ENCODE measurements at regions not wholly inside any gene's neighbourhood (a gene's known extent, or its start where the extent isn't known, plus 50 kb on each side); places are given as distances from the start of the nearest gene placed in this dataset.

- no peak for DNase-seq
These were observed 55.5 kb downstream of the MID1IP1 start for GRCh38 chrX:38856670-38857265.

DNA sequence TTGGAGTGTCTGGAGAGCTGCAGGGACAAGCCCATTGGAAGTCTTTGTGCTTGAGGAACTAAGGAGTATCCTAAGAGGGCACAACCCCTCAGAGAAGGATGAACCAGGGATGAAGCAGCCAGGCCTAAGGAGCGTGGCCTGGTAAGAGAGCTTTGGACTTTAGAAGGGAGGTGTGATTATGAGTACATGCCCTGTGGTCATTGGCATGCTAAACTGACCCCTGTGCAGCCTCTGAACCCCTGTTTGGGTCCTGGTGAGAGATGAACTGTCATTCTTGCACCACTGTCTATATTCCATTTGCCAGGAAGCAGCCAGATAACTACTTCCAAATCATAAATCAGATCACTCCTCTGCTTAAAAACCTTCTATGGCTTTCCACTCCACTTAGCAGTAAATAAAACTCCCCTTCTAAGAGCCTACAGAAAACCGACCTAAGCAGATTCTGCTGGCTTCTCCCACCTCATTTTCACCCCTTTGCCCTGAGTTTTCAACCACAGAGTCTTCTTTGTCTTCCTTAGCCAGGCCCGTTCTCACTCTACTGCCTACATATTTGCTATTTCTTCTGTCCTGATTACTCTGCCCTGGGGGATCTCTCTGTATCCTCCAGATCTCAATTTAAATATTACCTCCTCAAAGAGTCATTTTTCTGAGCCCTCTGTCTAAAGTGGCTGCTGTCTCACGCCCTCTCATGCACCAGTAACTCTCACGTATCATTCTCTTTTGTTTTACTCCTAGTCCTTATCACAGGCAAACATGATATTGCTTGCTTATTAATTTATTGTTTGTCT is 56.7 kb downstream of the MID1IP1 start:
- no peak for DNase-seq

GRCh38 chrX:38859602-38860001 is 58.3 kb downstream of the MID1IP1 start:
- no peak for DNase-seq

GRCh38 chrX:38860106-38861013 is 59.1 kb downstream of the MID1IP1 start:
- DNase-seq: peak; percentile 9

GRCh38 chrX:38861489-38861888 is 60.2 kb downstream of the MID1IP1 start:
- no peak for DNase-seq

GRCh38 chrX:38862100-38862499 is 60.8 kb downstream of the MID1IP1 start:
- DNase-seq: no peak

DNA sequence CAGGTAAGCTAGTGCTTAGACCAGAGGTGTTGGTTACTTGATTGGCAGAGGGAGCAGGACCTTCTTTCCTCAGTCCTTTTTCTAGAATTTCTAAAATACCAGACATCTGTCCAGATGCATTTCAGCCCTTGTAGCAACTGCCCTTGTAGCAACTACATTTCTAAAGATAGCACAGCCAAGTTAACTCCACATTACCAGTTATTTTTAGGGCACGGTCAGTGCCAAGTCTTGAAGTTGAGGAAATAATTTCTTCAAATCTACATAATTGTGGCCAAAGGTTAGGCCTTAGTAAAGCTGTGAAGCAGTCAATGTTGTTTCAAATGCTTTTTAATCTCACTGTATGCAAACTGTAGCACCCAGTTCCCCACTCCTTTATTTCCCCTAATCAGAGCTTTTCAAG is 62.9 kb downstream of the MID1IP1 start:
- DNase-seq: no peak

- no peak for DNase-seq
These were observed 67.1 kb downstream of the MID1IP1 start for GRCh38 chrX:38868321-38868720.

DNA sequence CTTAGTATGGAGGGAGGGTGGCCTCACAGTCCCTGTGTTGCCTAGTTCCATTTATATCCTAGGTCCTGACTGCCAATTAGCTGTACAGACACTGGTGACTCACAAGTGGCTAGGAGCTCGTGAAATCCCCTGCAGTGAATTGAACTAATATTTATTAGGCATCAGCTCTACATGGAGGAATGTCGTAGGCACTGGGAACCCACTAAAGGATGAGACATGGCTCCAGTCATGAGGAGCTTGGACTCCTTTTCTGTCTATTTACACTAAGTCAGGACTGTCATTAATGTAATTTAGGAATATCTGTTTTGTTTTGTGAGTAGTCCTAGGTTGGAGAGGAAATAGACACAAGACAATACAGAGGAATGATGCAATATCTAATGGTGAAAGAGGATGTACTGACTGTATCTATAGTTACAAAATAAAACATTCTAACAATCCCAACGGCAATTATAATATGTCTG is 67.7 kb downstream of the MID1IP1 start:
- no peak for DNase-seq

- DNase-seq: no peak
These were observed 69.2 kb downstream of the MID1IP1 start for GRCh38 chrX:38870361-38870895.

GRCh38 chrX:38871129-38872029 is 70.1 kb downstream of the MID1IP1 start:
- DNase-seq: no peak

GRCh38 chrX:38877366-38877765 is 76.1 kb downstream of the MID1IP1 start:
- no peak for DNase-seq

GRCh38 chrX:38878641-38879340 is 77.5 kb downstream of the MID1IP1 start:
- DNase-seq: no peak

DNA sequence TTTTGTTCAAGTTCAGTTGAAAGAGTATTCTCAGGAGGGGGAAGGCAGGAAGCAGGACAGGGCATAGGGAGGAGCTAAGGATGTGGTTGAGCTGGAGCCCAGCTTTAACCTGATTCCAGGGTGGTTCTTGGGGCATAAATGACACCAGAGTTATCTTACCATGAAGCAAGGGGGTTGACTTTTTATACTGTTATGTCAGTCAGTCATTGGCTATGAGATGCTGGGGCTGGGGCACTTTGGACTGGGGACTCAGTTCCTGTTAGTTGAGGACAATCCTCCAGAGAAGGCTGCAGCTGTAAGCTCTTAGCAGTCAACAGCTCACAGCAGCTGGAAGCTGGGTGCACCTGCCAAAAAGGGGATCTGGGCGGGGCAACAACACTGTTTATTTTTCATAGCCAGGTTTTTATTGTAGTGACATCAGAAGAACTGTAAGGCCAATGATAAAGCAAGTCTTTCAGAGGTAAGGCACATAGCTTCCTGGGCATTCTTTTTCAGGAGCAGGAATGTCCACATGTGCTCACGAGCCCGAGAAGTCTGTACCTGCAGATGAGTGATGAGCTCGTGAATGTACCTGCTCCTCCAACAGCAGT is 78.5 kb downstream of the MID1IP1 start:
- DNase-seq: no peak

DNA sequence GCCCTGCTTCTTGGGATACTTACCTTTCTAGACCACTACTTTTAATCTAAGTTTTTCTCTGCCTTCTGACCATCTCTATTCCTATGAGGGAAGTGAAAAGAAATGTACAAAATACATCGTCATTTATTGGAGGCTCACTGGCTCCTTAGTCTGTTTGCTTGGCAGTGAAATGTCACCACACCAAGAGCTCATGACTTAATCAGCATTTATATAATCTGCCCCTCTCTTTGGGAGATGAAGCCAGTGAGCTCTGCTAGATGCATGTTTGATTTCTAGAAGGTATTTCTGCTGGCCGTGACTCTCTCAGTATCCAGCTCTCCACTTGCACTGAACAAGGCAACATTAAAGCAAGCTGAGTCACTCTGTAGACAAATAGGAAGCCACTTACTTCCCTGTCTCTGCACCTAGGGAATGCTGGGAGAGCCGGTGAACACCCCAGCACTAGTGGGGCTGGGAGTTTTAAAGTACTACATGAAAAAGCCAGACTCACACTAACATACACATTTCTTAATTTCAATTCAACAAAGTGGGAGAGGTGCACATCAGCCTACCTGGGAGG is 79.1 kb downstream of the MID1IP1 start:
- no peak for DNase-seq

GRCh38 chrX:38881066-38881465 is 79.8 kb downstream of the MID1IP1 start:
- no peak for DNase-seq

DNA sequence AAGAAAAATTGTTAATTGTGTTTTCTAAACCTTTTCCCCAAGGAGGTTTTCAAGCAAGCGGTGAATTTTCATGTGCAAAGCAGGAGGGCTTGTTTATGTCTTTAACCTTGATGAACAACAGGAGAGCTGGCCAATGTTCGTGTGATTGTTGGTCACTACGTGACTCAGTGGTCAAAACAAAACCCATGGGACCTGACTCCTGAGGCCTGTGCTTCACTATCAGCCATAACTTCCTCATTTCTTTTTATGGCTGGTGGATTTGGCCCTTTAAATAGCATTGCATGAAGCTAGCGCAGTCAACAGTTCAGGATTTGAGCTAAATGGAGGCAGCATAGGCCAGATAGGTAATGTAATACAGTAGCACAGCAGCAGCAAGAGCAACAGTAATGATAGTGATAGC is 80.5 kb downstream of the MID1IP1 start:
- no peak for DNase-seq

GRCh38 chrX:38882894-38883626 is 81.8 kb downstream of the MID1IP1 start:
- DNase-seq: no peak

DNA sequence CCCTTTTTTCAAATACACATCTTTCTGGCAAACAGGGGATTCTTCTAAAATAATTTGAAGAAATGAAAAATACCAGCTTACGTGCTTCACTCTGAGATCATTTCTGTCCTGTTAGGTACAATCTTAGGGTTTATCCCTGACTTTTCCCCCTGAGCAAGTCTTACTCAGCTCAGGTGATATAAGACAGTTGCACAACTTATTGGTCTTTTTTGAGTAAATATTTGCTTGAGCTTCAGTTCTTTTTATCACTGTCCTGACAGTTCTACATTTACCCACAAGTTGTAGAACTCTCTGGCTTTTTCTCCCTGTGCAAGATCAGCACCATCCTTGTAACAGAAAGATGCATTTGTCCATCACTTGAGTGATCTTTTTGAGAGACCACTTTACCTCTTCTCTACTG is 84.9 kb downstream of the MID1IP1 start:
- no peak for DNase-seq

GRCh38 chrX:38887222-38887621 is 86.0 kb downstream of the MID1IP1 start:
- DNase-seq: no peak
